ENCODE measurements at regions not wholly inside any gene's neighbourhood (a gene's known extent, or its start where the extent isn't known, plus 50 kb on each side); places are given as distances from the start of the nearest gene placed in this dataset.

GRCh38 chr3:118036215-118036614, 998.4 kb downstream of the IGSF11 start:
- Mint-ChIP-seq H3K36me3 (ENCODE audit: low read depth) (no peaks in the 10 kb centered on the region), H3K27ac (no peak overlapping the region), H3K9me3 (peaks cover 47% of the 10 kb centered on the region), H3K27me3 (no peaks in the 10 kb centered on the region), H3K4me1 (ENCODE audit: low read depth) (no peaks in the 10 kb centered on the region), H3K4me3 (no peak overlapping the region)
- intact Hi-C loops (cut with micrococcal nuclease) = no loop called here

DNA sequence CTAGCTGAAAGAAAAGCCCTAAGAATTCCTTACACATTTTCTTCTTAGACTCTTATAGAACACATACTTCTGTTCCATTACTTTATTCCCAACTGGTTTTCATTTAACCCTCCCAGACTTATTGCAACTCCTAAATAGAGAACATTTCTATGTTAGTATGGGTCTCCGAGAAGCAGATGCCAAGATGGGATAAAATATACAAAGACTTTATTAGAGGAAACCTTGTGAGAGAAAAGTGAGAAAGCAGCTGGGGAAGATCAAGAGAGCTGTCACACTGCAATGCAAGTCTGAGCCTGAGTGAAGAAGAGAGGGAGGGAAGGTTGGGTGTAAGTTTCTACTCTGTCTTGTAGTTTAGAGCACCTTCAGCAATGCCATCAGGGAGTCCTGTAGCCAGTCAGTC, 979.3 kb downstream of the IGSF11 start:
- Mint-ChIP-seq H3K9me3 (peaks cover 10% of the 10 kb centered on the region), H3K4me3 (no peak overlapping the region), H3K4me1 (ENCODE audit: low read depth) (no peaks in the 10 kb centered on the region), H3K27ac (no peak overlapping the region), H3K36me3 (ENCODE audit: low read depth) (no peaks in the 10 kb centered on the region), H3K27me3 (no peaks in the 10 kb centered on the region)
- intact Hi-C loops (cut with micrococcal nuclease) = no loop called here

DNA sequence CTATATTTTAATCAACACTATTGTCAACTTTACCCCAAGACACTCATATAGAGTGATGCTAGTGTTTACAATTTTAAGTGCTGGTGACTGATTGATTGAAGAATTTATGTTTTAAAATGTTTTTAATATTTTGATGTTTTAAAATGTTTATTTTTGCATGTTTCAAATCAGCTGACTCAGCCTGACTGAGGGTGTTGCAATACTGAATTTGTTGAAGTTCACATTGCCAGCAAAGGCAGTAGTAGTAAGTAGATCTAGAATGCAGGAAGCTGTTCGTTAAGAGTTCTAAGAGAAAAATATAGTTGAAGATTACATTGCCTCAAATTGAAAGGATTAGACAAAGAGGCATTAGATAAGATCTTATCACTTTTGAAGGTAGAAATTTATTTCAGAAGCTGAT, 977.6 kb downstream of the IGSF11 start:
- peaks cover 20% of the 10 kb centered on the region for H3K9me3 Mint-ChIP-seq
- H3K27ac Mint-ChIP-seq = no peak overlapping the region
- H3K27me3 Mint-ChIP-seq = no peaks in the 10 kb centered on the region
- no peaks in the 10 kb centered on the region for H3K4me1 Mint-ChIP-seq (ENCODE audit: low read depth)
- no peak overlapping the region for H3K4me3 Mint-ChIP-seq
- intact Hi-C loops (cut with micrococcal nuclease) = no loop called here
- no peaks in the 10 kb centered on the region for H3K36me3 Mint-ChIP-seq (ENCODE audit: low read depth)

- H3K27ac Mint-ChIP-seq = no peak overlapping the region
- H3K27me3 Mint-ChIP-seq = no peaks in the 10 kb centered on the region
- H3K9me3 Mint-ChIP-seq = peaks cover 20% of the 10 kb centered on the region
- no peaks in the 10 kb centered on the region for H3K4me1 Mint-ChIP-seq (ENCODE audit: low read depth)
- intact Hi-C loops (cut with micrococcal nuclease) = no loop called here
- no peaks in the 10 kb centered on the region for H3K36me3 Mint-ChIP-seq (ENCODE audit: low read depth)
- H3K4me3 Mint-ChIP-seq = no peak overlapping the region
These were observed 975.5 kb downstream of the IGSF11 start for GRCh38 chr3:118059096-118059495.

GRCh38 chr3:118067439-118067838, 967.2 kb downstream of the IGSF11 start:
- H3K27me3 Mint-ChIP-seq = no peaks in the 10 kb centered on the region
- peaks cover 7% of the 10 kb centered on the region for H3K9me3 Mint-ChIP-seq
- intact Hi-C loops (cut with micrococcal nuclease) = no loop called here

DNA sequence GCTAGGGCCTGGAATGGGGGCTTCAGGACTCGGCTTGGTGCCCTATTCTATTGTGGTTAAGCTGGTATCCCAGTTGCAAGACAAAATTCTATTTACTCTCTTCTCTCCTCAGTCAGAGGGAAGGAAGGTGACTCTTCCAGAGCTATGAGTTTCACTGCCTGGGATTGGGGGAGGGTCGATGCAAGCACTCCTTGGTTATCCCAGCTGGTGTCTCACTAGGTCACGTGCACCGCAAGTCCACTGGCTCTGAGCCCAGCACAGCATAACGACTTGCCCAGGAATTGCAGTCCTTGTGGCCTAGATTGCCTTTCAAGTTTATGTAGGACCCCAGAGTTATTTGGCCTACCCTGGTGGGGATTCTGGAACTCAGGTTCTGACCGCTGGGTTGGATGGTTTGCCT, 958.8 kb downstream of the IGSF11 start:
- Mint-ChIP-seq H3K27ac (no peak overlapping the region), H3K9me3 (peaks cover 41% of the 10 kb centered on the region), H3K36me3 (ENCODE audit: low read depth) (no peaks in the 10 kb centered on the region), H3K4me1 (ENCODE audit: low read depth) (no peaks in the 10 kb centered on the region), H3K27me3 (no peaks in the 10 kb centered on the region), H3K4me3 (no peak overlapping the region)
- intact Hi-C loops (cut with micrococcal nuclease) = no loop called here

More at GRCh38 chr3:118067439-118067838, 967.2 kb downstream of the IGSF11 start:
- Mint-ChIP-seq H3K27ac (no peak overlapping the region), H3K4me3 (no peak overlapping the region), H3K36me3 (ENCODE audit: low read depth) (no peaks in the 10 kb centered on the region), H3K4me1 (ENCODE audit: low read depth) (no peaks in the 10 kb centered on the region)

DNA sequence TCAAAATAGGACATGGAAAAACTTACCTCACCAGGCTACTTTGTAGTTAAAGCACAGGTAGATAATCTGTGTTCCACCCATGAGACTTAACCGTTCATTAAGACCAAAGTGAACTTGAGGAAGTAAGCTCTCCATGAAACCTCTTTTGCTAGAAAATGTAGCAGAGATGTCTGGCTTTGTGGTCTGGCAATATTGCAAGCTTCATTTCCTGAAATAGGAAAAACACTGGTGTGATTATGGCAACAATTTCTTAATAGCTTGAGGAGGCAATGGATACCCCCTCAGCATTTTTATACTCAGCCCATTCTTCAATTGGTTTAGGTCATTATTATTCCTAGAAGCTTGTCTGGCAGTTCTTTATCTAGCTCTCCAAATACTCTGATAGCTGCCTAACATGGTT, 957.3 kb downstream of the IGSF11 start:
- Mint-ChIP-seq H3K9me3 (peaks cover 39% of the 10 kb centered on the region), H3K27ac (no peak overlapping the region), H3K4me3 (no peak overlapping the region), H3K27me3 (no peaks in the 10 kb centered on the region), H3K4me1 (ENCODE audit: low read depth) (no peaks in the 10 kb centered on the region), H3K36me3 (ENCODE audit: low read depth) (no peaks in the 10 kb centered on the region)
- intact Hi-C loops (cut with micrococcal nuclease) = no loop called here

GRCh38 chr3:118080889-118081288, 953.8 kb downstream of the IGSF11 start:
- no peaks in the 10 kb centered on the region for H3K4me1 Mint-ChIP-seq (ENCODE audit: low read depth)
- H3K27ac Mint-ChIP-seq = no peak overlapping the region
- no peaks in the 10 kb centered on the region for H3K27me3 Mint-ChIP-seq
- H3K9me3 Mint-ChIP-seq = peaks cover 15% of the 10 kb centered on the region
- no peak overlapping the region for H3K4me3 Mint-ChIP-seq
- no peaks in the 10 kb centered on the region for H3K36me3 Mint-ChIP-seq (ENCODE audit: low read depth)
- intact Hi-C loops (cut with micrococcal nuclease) = no loop called here

GRCh38 chr3:118088696-118089095, 946.0 kb downstream of the IGSF11 start:
- Mint-ChIP-seq H3K36me3 (ENCODE audit: low read depth) (no peaks in the 10 kb centered on the region), H3K4me1 (ENCODE audit: low read depth) (no peaks in the 10 kb centered on the region), H3K4me3 (no peak overlapping the region), H3K27ac (no peak overlapping the region), H3K27me3 (no peaks in the 10 kb centered on the region), H3K9me3 (peaks cover 18% of the 10 kb centered on the region)
- intact Hi-C loops (cut with micrococcal nuclease) = no loop called here

- Mint-ChIP-seq H3K36me3 (ENCODE audit: low read depth) (no peaks in the 10 kb centered on the region), H3K4me1 (ENCODE audit: low read depth) (no peaks in the 10 kb centered on the region), H3K9me3 (peaks cover 25% of the 10 kb centered on the region), H3K27me3 (no peaks in the 10 kb centered on the region), H3K27ac (no peak overlapping the region), H3K4me3 (no peak overlapping the region)
- intact Hi-C loops (cut with micrococcal nuclease) = no loop called here
These were observed 945.1 kb downstream of the IGSF11 start for GRCh38 chr3:118089563-118089962.

GRCh38 chr3:118097226-118097625, 937.4 kb downstream of the IGSF11 start:
- H3K27me3 Mint-ChIP-seq = no peaks in the 10 kb centered on the region
- H3K4me1 Mint-ChIP-seq (ENCODE audit: low read depth) = no peaks in the 10 kb centered on the region
- H3K36me3 Mint-ChIP-seq (ENCODE audit: low read depth) = no peaks in the 10 kb centered on the region
- H3K4me3 Mint-ChIP-seq = no peak overlapping the region
- H3K9me3 Mint-ChIP-seq = peaks cover 33% of the 10 kb centered on the region
- intact Hi-C loops (cut with micrococcal nuclease) = no loop called here
- H3K27ac Mint-ChIP-seq = no peak overlapping the region

GRCh38 chr3:118097660-118098059, 937.0 kb downstream of the IGSF11 start:
- Mint-ChIP-seq H3K27ac (no peak overlapping the region), H3K9me3 (peaks cover 29% of the 10 kb centered on the region), H3K27me3 (no peaks in the 10 kb centered on the region), H3K36me3 (ENCODE audit: low read depth) (no peaks in the 10 kb centered on the region), H3K4me1 (ENCODE audit: low read depth) (no peaks in the 10 kb centered on the region), H3K4me3 (no peak overlapping the region)
- intact Hi-C loops (cut with micrococcal nuclease) = no loop called here

GRCh38 chr3:118098827-118099226, 935.8 kb downstream of the IGSF11 start:
- Mint-ChIP-seq H3K36me3 (ENCODE audit: low read depth) (no peaks in the 10 kb centered on the region), H3K27me3 (no peaks in the 10 kb centered on the region), H3K9me3 (peaks cover 17% of the 10 kb centered on the region), H3K4me1 (ENCODE audit: low read depth) (no peaks in the 10 kb centered on the region), H3K27ac (no peak overlapping the region), H3K4me3 (no peak overlapping the region)
- intact Hi-C loops (cut with micrococcal nuclease) = no loop called here

- Mint-ChIP-seq H3K36me3 (ENCODE audit: low read depth) (no peaks in the 10 kb centered on the region), H3K27ac (no peak overlapping the region), H3K27me3 (no peaks in the 10 kb centered on the region), H3K4me3 (no peak overlapping the region), H3K4me1 (ENCODE audit: low read depth) (no peaks in the 10 kb centered on the region), H3K9me3 (peaks cover 6% of the 10 kb centered on the region)
- intact Hi-C loops (cut with micrococcal nuclease) = no loop called here
These were observed 932.8 kb downstream of the IGSF11 start for GRCh38 chr3:118101891-118102290.

GRCh38 chr3:118102737-118103136, 931.9 kb downstream of the IGSF11 start:
- peaks cover 8% of the 10 kb centered on the region for H3K9me3 Mint-ChIP-seq
- no peak overlapping the region for H3K27ac Mint-ChIP-seq
- H3K27me3 Mint-ChIP-seq = no peaks in the 10 kb centered on the region
- H3K4me3 Mint-ChIP-seq = no peak overlapping the region
- intact Hi-C loops (cut with micrococcal nuclease) = no loop called here
- H3K36me3 Mint-ChIP-seq (ENCODE audit: low read depth) = no peaks in the 10 kb centered on the region
- H3K4me1 Mint-ChIP-seq (ENCODE audit: low read depth) = no peaks in the 10 kb centered on the region
